H9 (cell line): ENCODE measurements at regions not wholly inside any gene's neighbourhood (a gene's known extent, or its start where the extent isn't known, plus 50 kb on each side); places are given as distances from the start of the nearest gene placed in this dataset.
"Not testable (repeated sequence)": the region's sequence is repeated elsewhere in the genome, so short reads cannot be mapped to it uniquely, and the experiment has no call there.

Experiments
- DNase-seq: peaks from one replicate; pipeline ENCODE4 v3.0.0-alpha.2; 2017
- H2AFZ ChIP-seq: one replicate; pipeline ENCODE4 v1.6.1; 2013; ENCODE audit warnings: mild to moderate bottlenecking, low read length, control low read depth, moderate library complexity
- H2AK5ac ChIP-seq: 2 replicates; pipeline ENCODE4 v1.6.1; 2013; ENCODE audit warnings: low read length, control low read depth, mixed read lengths; ENCODE audit not compliant: insufficient read length
- H2BK120ac ChIP-seq: one replicate; pipeline ENCODE4 v1.6.1; 2013; ENCODE audit warnings: low read depth, mild to moderate bottlenecking, low read length, control low read depth, inconsistent platforms; ENCODE audit not compliant: poor library complexity, severe bottlenecking
- H2BK12ac ChIP-seq: 2 replicates; pipeline ENCODE4 v1.6.1; 2013; ENCODE audit warnings: low read length, control low read depth, mixed read lengths, low read depth; ENCODE audit not compliant: insufficient read length
- H2BK15ac ChIP-seq: 2 replicates; pipeline ENCODE4 v1.6.1; 2013; ENCODE audit warnings: low read depth, low read length, control low read depth
- H2BK20ac ChIP-seq: one replicate; pipeline ENCODE4 v1.6.1; 2013; ENCODE audit warnings: low read depth, mild to moderate bottlenecking, low read length, control low read depth, inconsistent platforms; ENCODE audit not compliant: poor library complexity, severe bottlenecking
- H2BK5ac ChIP-seq: 2 replicates; pipeline ENCODE4 v1.6.1; 2013; ENCODE audit warnings: low read length, control low read depth, mixed read lengths; ENCODE audit not compliant: insufficient read length
- H3K14ac ChIP-seq: 2 replicates; pipeline ENCODE4 v1.6.1; 2013; ENCODE audit warnings: low read length, control low read depth; ENCODE audit not compliant: insufficient read depth
- H3K18ac ChIP-seq: 2 replicates; pipeline ENCODE4 v1.6.1; 2013; ENCODE audit warnings: low read depth, mild to moderate bottlenecking, mixed read lengths, low read length, control low read depth; ENCODE audit not compliant: insufficient read length
- H3K23ac ChIP-seq: 2 replicates; pipeline ENCODE4 v1.6.1; 2013; ENCODE audit warnings: low read length, control low read depth, mixed read lengths, low read depth; ENCODE audit not compliant: insufficient read length
- H3K23me2 ChIP-seq: 2 replicates; pipeline ENCODE4 v1.6.1; 2013; ENCODE audit warnings: low read depth, mild to moderate bottlenecking, mixed read lengths, low read length, control low read depth; ENCODE audit not compliant: insufficient read length, poor library complexity, severe bottlenecking
- H3K27ac ChIP-seq: 2 replicates; pipeline ENCODE4 v1.5.1; 2013; ENCODE audit warnings: low read length, control low read depth, mixed read lengths, low read depth; ENCODE audit not compliant: insufficient read length
- H3K27me3 ChIP-seq: 2 replicates; pipeline ENCODE4 v1.6.1; 2013; ENCODE audit warnings: low read length, control low read depth, inconsistent platforms; ENCODE audit not compliant: insufficient read depth
- H3K4ac ChIP-seq: 2 replicates; pipeline ENCODE4 v1.6.1; 2013; ENCODE audit warnings: low read depth, mild to moderate bottlenecking, control low read depth, inconsistent platforms, low read length, moderate library complexity
- H3K4me1 ChIP-seq: 2 replicates; pipeline ENCODE4 v1.6.1; 2013; ENCODE audit warnings: low read length, control low read depth, inconsistent platforms; ENCODE audit not compliant: insufficient read depth
- H3K4me2 ChIP-seq: 2 replicates; pipeline ENCODE4 v1.6.1; 2013; ENCODE audit warnings: low read length, control low read depth, mixed read lengths; ENCODE audit not compliant: insufficient read length, insufficient read depth
- H3K56ac ChIP-seq: 2 replicates; pipeline ENCODE4 v1.6.1; 2013; ENCODE audit warnings: low read depth, mild to moderate bottlenecking, mixed read lengths, low read length, control low read depth; ENCODE audit not compliant: insufficient read length
- H3K79me1 ChIP-seq: 2 replicates; pipeline ENCODE4 v1.6.1; 2013; ENCODE audit warnings: low read depth, mild to moderate bottlenecking, moderate library complexity, low read length, control low read depth, inconsistent platforms; ENCODE audit not compliant: insufficient read depth, poor library complexity, severe bottlenecking
- H3K79me2 ChIP-seq: 2 replicates; pipeline ENCODE4 v1.6.1; 2013; ENCODE audit warnings: low read length, control low read depth, inconsistent platforms; ENCODE audit not compliant: insufficient read depth
- H3K9ac ChIP-seq: 2 replicates; pipeline ENCODE4 v1.6.1; 2013; ENCODE audit warnings: low read length, control low read depth, mixed read lengths; ENCODE audit not compliant: insufficient read length; ENCODE audit errors: extremely low read depth
- H3K9me3 ChIP-seq: one replicate; pipeline ENCODE4 v1.6.1; 2013; ENCODE audit warnings: low read depth, low read length, inconsistent platforms; ENCODE audit not compliant: control insufficient read depth
- H3T11ph ChIP-seq: one replicate; pipeline ENCODE4 v1.6.1; 2013; ENCODE audit warnings: mild to moderate bottlenecking, low read length, control low read depth, inconsistent platforms
- H4K20me1 ChIP-seq: one replicate; pipeline ENCODE4 v1.6.1; 2013; ENCODE audit not compliant: control insufficient read depth, insufficient read length, insufficient read depth
- H4K5ac ChIP-seq: 2 replicates; pipeline ENCODE4 v1.6.1; 2013; ENCODE audit warnings: low read depth, mild to moderate bottlenecking, mixed read lengths, low read length, control low read depth; ENCODE audit not compliant: insufficient read length
- H4K8ac ChIP-seq: replicated peaks from 2 replicates; pipeline ENCODE4 v1.6.1; 2013; ENCODE audit warnings: low read length, control low read depth, mixed read lengths, low read depth; ENCODE audit not compliant: insufficient read length
- H4K91ac ChIP-seq: 2 replicates; pipeline ENCODE4 v1.6.1; 2013; ENCODE audit warnings: low read depth, mild to moderate bottlenecking, moderate library complexity, mixed read lengths, low read length, control low read depth; ENCODE audit not compliant: insufficient read length
- H3K27ac Mint-ChIP-seq, 3 experiments: 2 replicates in 2 of 3; 3 replicates in 1 of 3; pipeline ENCODE4 v1.8.0; 2020 to 2021; ENCODE audit warnings: mixed read lengths in 3 of 3, mild to moderate bottlenecking in 1 of 3, moderate library complexity in 1 of 3
- H3K27me3 Mint-ChIP-seq: 2 replicates; pipeline ENCODE4 v1.8.0; 2021; ENCODE audit warnings: low read depth, mild to moderate bottlenecking, moderate library complexity, mixed read lengths
- H3K36me3 Mint-ChIP-seq, 3 experiments: 2 replicates in 2 of 3; 3 replicates in 1 of 3; pipeline ENCODE4 v1.8.0; 2020 to 2021; ENCODE audit warnings: low read depth in 3 of 3, mixed read lengths in 3 of 3; ENCODE audit not compliant: insufficient read depth in 1 of 3
- H3K4me1 Mint-ChIP-seq, 2 experiments: 2 replicates each; pipeline ENCODE4 v1.8.0; 2020; ENCODE audit warnings: mixed read lengths in 2 of 2
- H3K4me3 Mint-ChIP-seq, 2 experiments: 2 replicates in 1 of 2; 3 replicates in 1 of 2; pipeline ENCODE4 v1.8.0; 2020 to 2021; ENCODE audit warnings: mild to moderate bottlenecking in 2 of 2, mixed read lengths in 2 of 2, moderate library complexity in 1 of 2
- H3K9me3 Mint-ChIP-seq, 2 experiments: 2 replicates in 1 of 2; 3 replicates in 1 of 2; pipeline ENCODE4 v1.8.0; 2020; ENCODE audit warnings: mild to moderate bottlenecking in 2 of 2, mixed read lengths in 2 of 2, moderate library complexity in 1 of 2
- CTCF ChIP-seq: fragments of 200-600 bp; sonication (generic); conservative IDR thresholded peaks from 3 replicates; pipeline ENCODE4 v1.8.0; 2021; ENCODE audit warnings: antibody characterized with exemption, mild to moderate bottlenecking
- WGBS: extraction: QIAGEN DNeasy Blood & Tissue Kit; methylation state at CpG from one replicate; pipeline ENCODE4 v1.1.7; 2013; ENCODE audit warnings: missing lambda C conversion rate, low lambda C conversion rate, mixed read lengths; ENCODE audit not compliant: insufficient read length; ENCODE audit errors: extremely low coverage; 5-methylcytosine and 5-hydroxymethylcytosine counted together

- no peaks in the 10 kb centered on the region; a peak in 1 of 5 replicates for H3K9me3 Mint-ChIP-seq
- H3K4me2 ChIP-seq = no peak overlapping the region
- no peak overlapping the region for H3K27ac ChIP-seq
- H4K20me1 ChIP-seq = no peaks in the 10 kb centered on the region
- H3K79me2 ChIP-seq = no peaks in the 10 kb centered on the region; the same call in 1 of the 2 replicates
- no peak overlapping the region for H4K5ac ChIP-seq
- no peaks in the 10 kb centered on the region for H3K23me2 ChIP-seq
- H3K4me1 Mint-ChIP-seq = no peaks in the 10 kb centered on the region
- H3K4me3 Mint-ChIP-seq = no peak overlapping the region
- no peak overlapping the region for H2BK5ac ChIP-seq
- H3K27me3 ChIP-seq = no peaks in the 10 kb centered on the region
- no peak overlapping the region for H2BK20ac ChIP-seq
- no peak overlapping the region for H2BK15ac ChIP-seq
- no peak overlapping the region for H2AFZ ChIP-seq
- no peak overlapping the region for H3K56ac ChIP-seq
- peaks cover 12 to 17% (median 16%) of the 10 kb centered on the region in 3 experiments for H3K36me3 Mint-ChIP-seq
- no peaks in the 10 kb centered on the region for H3K79me1 ChIP-seq
- no peak overlapping the region for H3T11ph ChIP-seq
- no peak overlapping the region for H2BK120ac ChIP-seq
- no peak overlapping the region for H3K18ac ChIP-seq
- H3K9me3 ChIP-seq = no peaks in the 10 kb centered on the region
- H3K27ac Mint-ChIP-seq = no peak overlapping the region
- no peak overlapping the region for H3K23ac ChIP-seq
- H2AK5ac ChIP-seq = no peak overlapping the region
- no peak overlapping the region for H4K8ac ChIP-seq
- no peak overlapping the region for H4K91ac ChIP-seq
- H3K27me3 Mint-ChIP-seq = no peaks in the 10 kb centered on the region
- H3K4ac ChIP-seq = no peak overlapping the region
- DNase-seq = no peak
- no peak overlapping the region for H3K9ac ChIP-seq
- no peaks in the 10 kb centered on the region for H3K4me1 ChIP-seq
- no peak overlapping the region for H3K14ac ChIP-seq
- H2BK12ac ChIP-seq = no peak overlapping the region
- no peak for TF ChIP-seq CTCF
These were observed 64.5 kb downstream of the PALS2 start for GRCh38 chr7:24637706-24638105.

GRCh38 chr7:24644567-24644966, 71.3 kb downstream of the PALS2 start:
- not testable (repeated sequence) for H3T11ph ChIP-seq, H3K27me3 ChIP-seq, H3K4ac ChIP-seq, H4K8ac ChIP-seq, H3K79me1 ChIP-seq, H2BK120ac ChIP-seq, H3K27ac Mint-ChIP-seq, H3K9ac ChIP-seq, H2AK5ac ChIP-seq, H2BK20ac ChIP-seq, H3K56ac ChIP-seq, H4K20me1 ChIP-seq, H3K4me2 ChIP-seq, H3K27me3 Mint-ChIP-seq, H3K4me3 Mint-ChIP-seq, H4K91ac ChIP-seq, H3K18ac ChIP-seq, H3K4me1 ChIP-seq, H3K14ac ChIP-seq, DNase-seq, H3K23ac ChIP-seq, H3K9me3 Mint-ChIP-seq, H3K23me2 ChIP-seq, H3K9me3 ChIP-seq, H2BK12ac ChIP-seq, H3K79me2 ChIP-seq, H2BK15ac ChIP-seq, H4K5ac ChIP-seq, H3K27ac ChIP-seq, H2BK5ac ChIP-seq, H2AFZ ChIP-seq
- Mint-ChIP-seq H3K4me1 (peaks cover 12 to 17% of the 10 kb centered on the region in 2 experiments; a peak in 3 of 4 replicates), H3K36me3 (peaks cover 28 to 57% (median 29%) of the 10 kb centered on the region in 3 experiments)
- no CpG with 5 or more reads among the region's 3 CpGs for WGBS
